ENCODE measurements at regions not wholly inside any gene's neighbourhood (a gene's known extent, or its start where the extent isn't known, plus 50 kb on each side); places are given as distances from the start of the nearest gene placed in this dataset.
A peak's percentile ranks its signal among the peaks of the same experiment; 100 is the strongest.
"Not testable (repeated sequence)": the region's sequence is repeated elsewhere in the genome, so short reads cannot be mapped to it uniquely, and the experiment has no call there.

GRCh38 chr2:176856683-176857082 is 355.9 kb upstream of the HNRNPA3 start:
- ATAC-seq = no peak
- intact Hi-C loops (cut with DNase I, micrococcal nuclease) = no loop called here
- DNase-seq = no peak

GRCh38 chr2:176865336-176865735 is 347.3 kb upstream of the HNRNPA3 start:
- intact Hi-C loops (cut with DNase I, micrococcal nuclease) = no loop called here
- no peak for DNase-seq
- no peak for ATAC-seq

GRCh38 chr2:176872406-176872805 is 340.2 kb upstream of the HNRNPA3 start:
- DNase-seq = no peak
- intact Hi-C loops (cut with DNase I, micrococcal nuclease) = no loop called here
- no peak for ATAC-seq

DNA sequence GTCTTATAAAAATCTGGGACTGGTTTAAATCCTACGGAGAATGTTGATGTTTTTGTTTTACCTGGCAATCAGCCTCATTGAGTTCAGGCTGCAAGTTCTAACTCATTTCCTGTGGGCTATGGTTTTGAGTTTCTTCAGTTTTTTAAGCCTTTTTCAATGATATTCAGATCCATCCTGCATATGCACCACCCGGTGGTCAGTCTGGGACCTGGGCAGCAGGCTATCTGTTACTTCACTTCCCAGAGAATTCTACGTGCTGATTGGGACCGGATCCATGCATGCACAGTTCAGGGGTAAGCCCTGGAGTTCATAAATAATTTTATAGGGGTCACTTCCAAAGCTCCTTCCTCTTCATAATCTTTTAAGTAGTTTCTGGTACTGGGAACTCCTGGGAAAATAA is 339.2 kb upstream of the HNRNPA3 start:
- ATAC-seq (no peak), DNase-seq (no peak)
- intact Hi-C loops (cut with DNase I, micrococcal nuclease) = no loop called here

DNA sequence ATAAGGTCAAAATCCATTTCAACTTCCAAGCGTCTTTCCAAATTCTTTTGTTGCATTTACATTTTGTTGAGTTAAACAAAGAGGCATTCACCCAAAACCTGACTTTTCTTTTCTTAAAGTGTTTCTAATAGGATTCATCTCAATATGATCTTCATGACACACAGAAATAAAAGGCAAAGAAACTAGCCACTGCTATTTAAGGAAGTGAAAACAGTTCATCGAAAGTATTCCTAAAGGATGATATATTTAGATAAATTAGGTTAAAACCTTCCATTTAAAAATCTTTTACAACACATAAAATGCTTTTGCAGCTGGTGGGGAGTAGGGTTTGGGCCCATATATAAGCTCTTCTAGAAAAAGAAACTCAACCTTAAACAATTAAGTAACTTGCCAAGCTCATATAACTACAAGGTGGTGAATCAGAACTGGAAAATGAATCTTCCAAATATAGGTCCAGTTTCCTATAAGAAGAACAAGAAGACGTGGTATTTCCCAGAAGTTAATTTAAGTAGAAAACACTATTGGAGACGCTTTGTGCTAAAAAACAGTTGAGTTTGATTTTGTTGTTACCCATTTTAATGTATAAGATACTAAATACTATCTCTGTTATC is 336.0 kb upstream of the HNRNPA3 start:
- intact Hi-C loops (cut with DNase I, micrococcal nuclease) = no loop called here
- ATAC-seq (no peak), DNase-seq (no peak)

- ATAC-seq (no peak), DNase-seq (no peak)
- intact Hi-C loops (cut with DNase I, micrococcal nuclease) = no loop called here
Measured at GRCh38 chr2:176879426-176879995, 333.1 kb upstream of the HNRNPA3 start.

- intact Hi-C loops (cut with DNase I, micrococcal nuclease); DNase-seq; ATAC-seq: not testable (repeated sequence)
Measured at GRCh38 chr2:176882045-176882444, 330.5 kb upstream of the HNRNPA3 start.

- intact Hi-C loops (cut with DNase I, micrococcal nuclease) = no loop called here
- ATAC-seq (no peak), DNase-seq (no peak)
Measured at GRCh38 chr2:176885001-176885643, 327.5 kb upstream of the HNRNPA3 start.

GRCh38 chr2:176885661-176886060 is 326.9 kb upstream of the HNRNPA3 start:
- DNase-seq (no peak), ATAC-seq (no peak)
- intact Hi-C loops (cut with DNase I, micrococcal nuclease) = no loop called here

DNA sequence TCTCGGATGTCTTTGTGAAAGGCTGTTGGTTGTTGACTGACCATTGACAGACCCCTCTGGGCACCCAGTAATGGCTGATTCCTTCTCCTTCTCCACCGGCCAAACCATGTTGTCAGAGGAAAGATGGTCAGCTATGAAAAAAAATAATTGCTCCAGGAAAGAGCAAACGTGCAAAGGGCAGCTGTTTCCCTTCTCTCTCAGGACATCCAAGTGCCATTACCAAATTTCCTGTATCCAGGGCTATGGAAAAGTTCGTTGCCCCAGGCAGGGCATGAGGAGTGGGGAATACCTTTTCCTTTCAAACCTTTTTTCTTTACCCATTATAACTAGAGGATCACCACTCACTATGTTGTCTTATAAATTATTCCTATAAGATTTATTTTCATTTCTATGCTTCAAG is 321.5 kb upstream of the HNRNPA3 start:
- intact Hi-C loops (cut with DNase I, micrococcal nuclease) = no loop called here
- DNase-seq (no peak), ATAC-seq (no peak)

DNA sequence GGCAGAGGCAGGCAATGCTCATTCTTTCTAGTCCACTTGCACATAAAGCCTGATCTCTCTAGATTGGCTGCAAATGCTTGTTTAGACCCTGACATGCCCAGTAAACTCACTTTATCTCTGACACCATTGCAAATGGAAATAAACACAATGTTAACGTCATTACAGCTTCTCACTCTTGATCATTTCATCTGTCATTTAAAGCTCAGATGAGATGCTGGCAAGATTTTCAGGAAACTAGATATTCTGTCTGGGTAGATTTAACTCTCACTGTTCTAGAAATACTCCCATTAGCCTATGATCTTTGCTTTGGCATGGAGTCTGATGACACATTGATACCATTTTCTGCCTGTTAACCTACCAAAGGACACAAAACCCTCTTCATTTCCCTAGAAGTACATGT is 320.7 kb upstream of the HNRNPA3 start:
- intact Hi-C loops (cut with DNase I, micrococcal nuclease) = no loop called here
- ATAC-seq (no peak), DNase-seq (no peak)

DNA sequence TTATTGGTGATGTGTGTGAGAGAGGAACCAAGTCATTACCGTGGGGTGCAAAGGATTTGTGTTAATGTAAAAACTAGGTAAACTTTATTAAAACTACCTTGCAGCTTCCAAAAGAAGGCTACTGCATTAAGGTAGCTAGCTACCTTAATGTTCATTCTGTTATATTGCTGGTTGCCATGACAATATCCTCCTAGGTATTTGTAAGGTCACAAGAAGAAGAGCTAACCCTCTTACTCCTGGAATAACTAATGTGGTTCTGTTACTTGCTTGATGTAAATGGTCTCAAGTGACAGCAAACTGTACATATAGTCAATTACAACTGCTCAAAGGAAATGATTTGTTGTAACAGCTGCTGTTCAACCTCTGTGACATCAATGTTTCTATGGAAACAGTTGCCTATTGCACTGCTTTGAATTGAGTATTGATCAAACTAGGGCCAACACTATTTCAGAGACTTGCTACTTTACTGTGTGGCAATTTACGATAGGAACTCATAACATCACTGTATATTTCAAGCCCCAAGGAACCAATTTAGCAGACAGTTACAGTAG is 319.8 kb upstream of the HNRNPA3 start:
- intact Hi-C loops (cut with DNase I, micrococcal nuclease) = no loop called here
- no peak for DNase-seq
- peak; percentile 34 for ATAC-seq

- intact Hi-C loops (cut with DNase I, micrococcal nuclease) = no loop called here
- DNase-seq = no peak
- ATAC-seq = peak; percentile 88
Measured at GRCh38 chr2:176895158-176895557, 317.4 kb upstream of the HNRNPA3 start.

- intact Hi-C loops (cut with DNase I, micrococcal nuclease) = no loop called here
- peak; percentile 33 for ATAC-seq
- DNase-seq = no peak
Measured at GRCh38 chr2:176902454-176902853, 310.1 kb upstream of the HNRNPA3 start.

- DNase-seq; intact Hi-C loops (cut with DNase I, micrococcal nuclease); ATAC-seq: not testable (repeated sequence)
Measured at GRCh38 chr2:176904053-176904452, 308.5 kb upstream of the HNRNPA3 start.

DNA sequence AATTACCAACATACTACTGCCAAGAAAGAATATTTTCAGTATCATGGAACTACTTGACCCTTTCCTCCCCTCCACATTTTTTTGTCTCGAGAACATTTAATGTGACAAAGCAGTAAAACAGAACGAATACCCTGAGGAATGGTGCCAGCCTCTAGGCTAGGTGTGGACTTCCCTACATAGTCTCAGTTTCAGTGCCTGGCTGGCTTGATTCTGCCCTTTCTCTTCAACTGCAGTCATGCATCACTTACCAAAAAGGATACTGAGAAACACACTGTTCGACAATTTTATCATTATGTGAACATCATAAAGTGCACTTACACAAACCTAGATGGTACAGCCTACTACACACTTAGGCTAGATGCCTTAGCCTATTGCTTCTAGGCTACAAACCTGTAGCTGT is 305.3 kb upstream of the HNRNPA3 start:
- ATAC-seq = no peak
- intact Hi-C loops (cut with DNase I, micrococcal nuclease) = no loop called here

DNA sequence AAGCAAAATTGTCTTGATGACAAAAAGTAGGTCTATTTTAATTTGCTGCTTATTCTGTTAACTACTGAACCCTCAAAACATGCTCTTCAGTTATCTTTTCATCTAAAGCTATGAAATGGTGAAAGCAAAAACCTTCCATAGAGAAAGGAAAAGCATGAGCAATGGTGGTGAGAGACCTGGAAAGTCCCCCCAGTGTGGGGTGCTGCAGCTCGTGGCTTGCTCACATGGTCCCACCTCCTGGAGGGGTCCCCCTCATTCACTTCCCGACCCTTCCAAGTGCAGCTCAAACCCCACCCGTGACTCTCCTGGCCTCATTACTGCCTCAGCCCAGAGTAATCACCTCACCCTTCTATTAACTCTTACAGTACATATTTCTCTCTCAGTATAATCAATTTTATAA is 301.8 kb upstream of the HNRNPA3 start:
- DNase-seq = no peak
- intact Hi-C loops (cut with DNase I, micrococcal nuclease) = no loop called here
- ATAC-seq = no peak

More for the DNA sequence above, 305.3 kb upstream of the HNRNPA3 start:
- DNase-seq = no peak

GRCh38 chr2:176913955-176914354 is 298.6 kb upstream of the HNRNPA3 start:
- DNase-seq = no peak
- intact Hi-C loops (cut with DNase I, micrococcal nuclease) = no loop called here
- peak; percentile 83 for ATAC-seq

GRCh38 chr2:176914371-176914770 is 298.2 kb upstream of the HNRNPA3 start:
- ATAC-seq (no peak), DNase-seq (no peak)
- intact Hi-C loops (cut with DNase I, micrococcal nuclease) = no loop called here

- ATAC-seq; DNase-seq; intact Hi-C loops (cut with DNase I, micrococcal nuclease): not testable (repeated sequence)
Measured at GRCh38 chr2:176922545-176922944, 290.0 kb upstream of the HNRNPA3 start.

All from left colon (tissue), 2 donors.